GM12878 (cell line): ENCODE measurements at regions not wholly inside any gene's neighbourhood (a gene's known extent, or its start where the extent isn't known, plus 50 kb on each side); places are given as distances from the start of the nearest gene placed in this dataset.
A peak's percentile ranks its signal among the peaks of the same experiment; 100 is the strongest.

ENCODE experiments used
- ASH2L ChIP-seq: fragments of 300-600, 200-600 bp; sonication (generic); IDR thresholded peaks from 2 replicates; pipeline ENCODE4 v1.6.1; 2017; ENCODE audit warnings: low read depth, mild to moderate bottlenecking, borderline replicate concordance
- ATF3 ChIP-seq: IDR thresholded peaks from 2 replicates; pipeline ENCODE4 v1.6.1; 2011; ENCODE audit warnings: low read depth, mild to moderate bottlenecking, low read length, moderate library complexity, borderline replicate concordance; ENCODE audit errors: extremely low read depth
- BCL11A ChIP-seq: IDR thresholded peaks from 2 replicates; pipeline ENCODE4 v1.6.1; 2011; ENCODE audit warnings: low read depth, low read length
- CEBPB ChIP-seq, 2 experiments: fragments of 150-350 bp in 1 of 2; IDR thresholded peaks; 2 replicates each; pipeline ENCODE4 v1.6.1; 2012 to 2014; ENCODE audit warnings: low read depth in 2 of 2, low read length in 2 of 2, borderline replicate concordance in 1 of 2, inconsistent platforms in 1 of 2
- CEBPZ ChIP-seq: fragments of 150-350 bp; IDR thresholded peaks from 2 replicates; pipeline ENCODE4 v1.6.1; 2016; ENCODE audit warnings: low read depth, low read length
- CREM ChIP-seq: IDR thresholded peaks from 2 replicates; pipeline ENCODE4 v1.6.1; 2014; ENCODE audit warnings: antibody characterized with exemption, low read depth
- ETV6 ChIP-seq, 2 experiments: fragments of 450-650 bp in 1 of 2; IDR thresholded peaks in 1 of 2; conservative IDR thresholded peaks in 1 of 2; 2 replicates each; pipeline ENCODE4 v1.6.1; 2014; ENCODE audit warnings: antibody characterized with exemption in 1 of 2, borderline replicate concordance in 1 of 2, low read depth in 1 of 2, mild to moderate bottlenecking in 1 of 2, moderate library complexity in 1 of 2
- IRF5 ChIP-seq: fragments of 450-650 bp; IDR thresholded peaks from 2 replicates; pipeline ENCODE4 v1.6.1; 2017; ENCODE audit warnings: borderline replicate concordance
- JUNB ChIP-seq: IDR thresholded peaks from 2 replicates; pipeline ENCODE4 v1.6.1; 2016; ENCODE audit warnings: antibody characterized with exemption, mild to moderate bottlenecking
- NBN ChIP-seq: fragments of 450-650 bp; IDR thresholded peaks from 2 replicates; pipeline ENCODE4 v1.6.1; 2016
- POU2F2 ChIP-seq: IDR thresholded peaks from 3 replicates; pipeline ENCODE4 v1.6.1; 2011; ENCODE audit warnings: low read depth, mild to moderate bottlenecking, low read length, borderline replicate concordance
- RBBP5 ChIP-seq: fragments of 200-600 bp; sonication (generic); conservative IDR thresholded peaks from 2 replicates; pipeline ENCODE4 v1.6.1; 2016
- REST ChIP-seq: IDR thresholded peaks from 2 replicates; pipeline ENCODE4 v1.6.1; 2012; ENCODE audit warnings: mild to moderate bottlenecking, low read depth, low read length
- SP1 ChIP-seq: IDR thresholded peaks from one replicate; pipeline ENCODE4 v1.6.1; 2011; ENCODE audit warnings: low read depth, low read length
- TAF1 ChIP-seq: IDR thresholded peaks from 2 replicates; pipeline ENCODE4 v1.6.1; 2011; ENCODE audit warnings: mild to moderate bottlenecking, low read depth, low read length, borderline replicate concordance
- ZBED1 ChIP-seq: IDR thresholded peaks from 2 replicates; pipeline ENCODE4 v1.6.1; 2016; ENCODE audit warnings: borderline replicate concordance
- ZNF687 ChIP-seq: fragments of 450-650 bp; IDR thresholded peaks from 2 replicates; pipeline ENCODE4 v1.6.1; 2017; ENCODE audit warnings: mild to moderate bottlenecking, moderate library complexity

GRCh38 chr10:90420637-90421318 is 437.1 kb downstream of the HTR7 start (continued):
- TF ChIP-seq CEBPZ, result no peak
- TF ChIP-seq CEBPB (IDR thresholded peaks at IDR 0.05; ENCODE audit: borderline replicate concordance in 1 of 2, low read depth in 2 of 2, low read length in 2 of 2), result no peak
- no peak for TF ChIP-seq TAF1
- peak; percentile 58; the same call in 1 of the 2 replicates for TF ChIP-seq BCL11A
- no peak for TF ChIP-seq NBN
- 0 out of 3 replicates have a peak, but pooled peaks have one; percentile 46 for TF ChIP-seq POU2F2
- no peak for TF ChIP-seq ZNF687
- no peak for TF ChIP-seq IRF5
- 0 out of 4 replicates have a peak, but pooled peaks of 1 of the 2 experiments have one; percentile 14 for TF ChIP-seq ETV6 (conservative IDR thresholded peaks at IDR 0.05 in 1 of 2, IDR thresholded peaks at IDR 0.05 in 1 of 2; ENCODE audit: borderline replicate concordance in 1 of 2, low read depth in 1 of 2)
- no peak for TF ChIP-seq JUNB
- no peak for TF ChIP-seq ZBED1
- TF ChIP-seq REST, result no peak
- TF ChIP-seq RBBP5, result no peak
- TF ChIP-seq SP1, result peak; percentile 11
- TF ChIP-seq CREM, result 0 out of 2 replicates have a peak, but pooled peaks have one; percentile 13
- no peak for TF ChIP-seq ASH2L
- no peak for TF ChIP-seq ATF3
